Activated CD8-positive, alpha-beta T cell treated with anti-CD3 and anti-CD28 coated beads, Interleukin-2, amount 10 ng/mL, durations not matched to agents 7 days and 5 days (primary cell): ENCODE measurements at regions not wholly inside any gene's neighbourhood (a gene's known extent, or its start where the extent isn't known, plus 50 kb on each side); places are given as distances from the start of the nearest gene placed in this dataset.

Experiments
- ATAC-seq: fragments of 150-1000 bp; cut with Tn5 transposase; one replicate; pipeline ENCODE4 v1.10.0; 2021; ENCODE audit warnings: moderate library complexity
- CTCF ChIA-PET: fragments of 350-600 bp; sonication (Branson Sonifier 250); formaldehyde crosslinking; loops from one replicate; lab custom pipeline; 2021; ENCODE audit warnings: antibody characterized with exemption; lab: Charles Lee
- POLR2A ChIA-PET: fragments of 350-600 bp; sonication (Branson Sonifier 250); formaldehyde crosslinking; loops from one replicate; lab custom pipeline; 2021; ENCODE audit warnings: antibody characterized with exemption; lab: Charles Lee
- DNase-seq: peaks from one replicate; pipeline ENCODE4 v3.0.0-alpha.2; 2020
- H3K27ac Mint-ChIP-seq: one replicate; pipeline ENCODE4 v1.8.0; 2021; ENCODE audit warnings: mild to moderate bottlenecking, mixed read lengths
- H3K27me3 Mint-ChIP-seq: one replicate; pipeline ENCODE4 v1.8.0; 2021; ENCODE audit warnings: low read depth, mixed read lengths
- H3K36me3 Mint-ChIP-seq: one replicate; pipeline ENCODE4 v1.8.0; 2021; ENCODE audit warnings: low read depth, mixed read lengths
- H3K4me1 Mint-ChIP-seq: one replicate; pipeline ENCODE4 v1.8.0; 2021; ENCODE audit warnings: low read depth, mixed read lengths
- H3K4me3 Mint-ChIP-seq: one replicate; pipeline ENCODE4 v1.8.0; 2021; ENCODE audit warnings: mild to moderate bottlenecking, mixed read lengths
- H3K9me3 Mint-ChIP-seq: one replicate; pipeline ENCODE4 v1.8.0; 2022; ENCODE audit warnings: mixed read lengths; ENCODE audit not compliant: insufficient read depth

- no peak for DNase-seq
- no peaks in the 10 kb centered on the region for H3K4me1 Mint-ChIP-seq
- CTCF ChIA-PET: no interaction called here
- no peak overlapping the region for H3K4me3 Mint-ChIP-seq
- no peak overlapping the region for H3K27ac Mint-ChIP-seq
- POLR2A ChIA-PET: no interaction called here
- H3K27me3 Mint-ChIP-seq: peaks cover 2% of the 10 kb centered on the region
- H3K9me3 Mint-ChIP-seq: no peaks in the 10 kb centered on the region
- ATAC-seq: no peak
- no peaks in the 10 kb centered on the region for H3K36me3 Mint-ChIP-seq
Observed at GRCh38 chr15:29428925-29429573, 159.4 kb upstream of the NSMCE3 start.

- no peaks in the 10 kb centered on the region for H3K36me3 Mint-ChIP-seq
- ChIA-PET POLR2A (no interaction called here), CTCF (interaction anchor here (0.8 to 0.9 kb wide), 2 partner anchors 288 to 330 kb away, joined by 3 read pairs; no protein-coding TSS in a partner anchor)
Observed at GRCh38 chr15:29425864-29426263, 156.2 kb upstream of the NSMCE3 start.

GRCh38 chr15:29424118-29424517 lies 154.5 kb upstream of the NSMCE3 start:
- Mint-ChIP-seq H3K36me3 (no peaks in the 10 kb centered on the region), H3K27ac (no peak overlapping the region), H3K27me3 (peaks cover 2% of the 10 kb centered on the region), H3K4me3 (no peak overlapping the region), H3K9me3 (no peaks in the 10 kb centered on the region), H3K4me1 (no peaks in the 10 kb centered on the region)
- DNase-seq (no peak), ATAC-seq (no peak)
- POLR2A ChIA-PET: no interaction called here
- CTCF ChIA-PET: no interaction called here

More at GRCh38 chr15:29425864-29426263, 156.2 kb upstream of the NSMCE3 start:
- H3K4me1 Mint-ChIP-seq: no peaks in the 10 kb centered on the region
- H3K4me3 Mint-ChIP-seq: no peak overlapping the region
- H3K9me3 Mint-ChIP-seq: no peaks in the 10 kb centered on the region
- ATAC-seq (no peak), DNase-seq (no peak)
- H3K27ac Mint-ChIP-seq: no peak overlapping the region
- peaks cover 2% of the 10 kb centered on the region for H3K27me3 Mint-ChIP-seq

- H3K36me3 Mint-ChIP-seq: no peaks in the 10 kb centered on the region
- no peaks in the 10 kb centered on the region for H3K4me1 Mint-ChIP-seq
- H3K4me3 Mint-ChIP-seq: no peak overlapping the region
- ATAC-seq (no peak), DNase-seq (no peak)
- no peaks in the 10 kb centered on the region for H3K9me3 Mint-ChIP-seq
- no peaks in the 10 kb centered on the region for H3K27me3 Mint-ChIP-seq
- no peak overlapping the region for H3K27ac Mint-ChIP-seq
- POLR2A ChIA-PET: no interaction called here
- CTCF ChIA-PET: no interaction called here
Observed at GRCh38 chr15:29422606-29423005, 153.0 kb upstream of the NSMCE3 start.

- DNase-seq (no peak), ATAC-seq (no peak)
- POLR2A ChIA-PET: no interaction called here
- Mint-ChIP-seq H3K9me3 (no peaks in the 10 kb centered on the region), H3K4me3 (no peak overlapping the region), H3K27ac (no peak overlapping the region), H3K4me1 (no peaks in the 10 kb centered on the region), H3K27me3 (no peaks in the 10 kb centered on the region), H3K36me3 (no peaks in the 10 kb centered on the region)
- CTCF ChIA-PET: no interaction called here
Observed at GRCh38 chr15:29420188-29420587, 150.6 kb upstream of the NSMCE3 start.

GRCh38 chr15:29418931-29419330 lies 149.3 kb upstream of the NSMCE3 start:
- ChIA-PET CTCF (interaction anchor here (1.1 kb wide), 1 partner anchor 55 kb away, joined by 3 read pairs; no protein-coding TSS in a partner anchor), POLR2A (no interaction called here)
- no peak for DNase-seq
- Mint-ChIP-seq H3K4me1 (no peaks in the 10 kb centered on the region), H3K27ac (no peak overlapping the region), H3K27me3 (peaks cover 3% of the 10 kb centered on the region), H3K9me3 (no peaks in the 10 kb centered on the region), H3K36me3 (no peaks in the 10 kb centered on the region), H3K4me3 (no peak overlapping the region)
- ATAC-seq: no peak

GRCh38 chr15:29418178-29418577 lies 148.6 kb upstream of the NSMCE3 start:
- Mint-ChIP-seq H3K27me3 (peaks cover 3% of the 10 kb centered on the region), H3K27ac (no peak overlapping the region), H3K36me3 (no peaks in the 10 kb centered on the region), H3K4me3 (no peak overlapping the region), H3K4me1 (no peaks in the 10 kb centered on the region), H3K9me3 (no peaks in the 10 kb centered on the region)
- ATAC-seq (no peak), DNase-seq (no peak)
- ChIA-PET CTCF (interaction anchor here (1.1 kb wide), 1 partner anchor 54 kb away, joined by 3 read pairs; no protein-coding TSS in a partner anchor), POLR2A (no interaction called here)

GRCh38 chr15:29411299-29411698 lies 141.7 kb upstream of the NSMCE3 start:
- H3K27me3 Mint-ChIP-seq: peaks cover 3% of the 10 kb centered on the region
- H3K27ac Mint-ChIP-seq: no peak overlapping the region
- DNase-seq (no peak), ATAC-seq (no peak)
- ChIA-PET CTCF (no interaction called here), POLR2A (no interaction called here)
- H3K36me3 Mint-ChIP-seq: no peaks in the 10 kb centered on the region
- no peak overlapping the region for H3K4me3 Mint-ChIP-seq
- no peaks in the 10 kb centered on the region for H3K4me1 Mint-ChIP-seq
- no peaks in the 10 kb centered on the region for H3K9me3 Mint-ChIP-seq

GRCh38 chr15:29410338-29410737 lies 140.7 kb upstream of the NSMCE3 start:
- Mint-ChIP-seq H3K4me3 (no peak overlapping the region), H3K9me3 (no peaks in the 10 kb centered on the region), H3K27ac (no peak overlapping the region), H3K36me3 (no peaks in the 10 kb centered on the region), H3K27me3 (peaks cover 3% of the 10 kb centered on the region), H3K4me1 (no peaks in the 10 kb centered on the region)
- ChIA-PET CTCF (no interaction called here), POLR2A (no interaction called here)
- no peak for ATAC-seq
- DNase-seq: no peak

- H3K36me3 Mint-ChIP-seq: no peaks in the 10 kb centered on the region
- H3K9me3 Mint-ChIP-seq: no peaks in the 10 kb centered on the region
- no peaks in the 10 kb centered on the region for H3K4me1 Mint-ChIP-seq
- DNase-seq (no peak), ATAC-seq (no peak)
- H3K27me3 Mint-ChIP-seq: peaks cover 3% of the 10 kb centered on the region
- ChIA-PET CTCF (no interaction called here), POLR2A (no interaction called here)
- H3K27ac Mint-ChIP-seq: no peak overlapping the region
- no peak overlapping the region for H3K4me3 Mint-ChIP-seq
Observed at GRCh38 chr15:29409890-29410289, 140.3 kb upstream of the NSMCE3 start.

- H3K27me3 Mint-ChIP-seq: no peaks in the 10 kb centered on the region
- POLR2A ChIA-PET: no interaction called here
- DNase-seq: no peak
- H3K4me3 Mint-ChIP-seq: no peak overlapping the region
- CTCF ChIA-PET: no interaction called here
- ATAC-seq: no peak
- no peaks in the 10 kb centered on the region for H3K9me3 Mint-ChIP-seq
- no peaks in the 10 kb centered on the region for H3K4me1 Mint-ChIP-seq
- H3K27ac Mint-ChIP-seq: no peak overlapping the region
- no peaks in the 10 kb centered on the region for H3K36me3 Mint-ChIP-seq
Observed at GRCh38 chr15:29405564-29405963, 135.9 kb upstream of the NSMCE3 start.

GRCh38 chr15:29403772-29404171 lies 134.2 kb upstream of the NSMCE3 start:
- ATAC-seq (no peak), DNase-seq (no peak)
- Mint-ChIP-seq H3K36me3 (no peaks in the 10 kb centered on the region), H3K27ac (no peak overlapping the region), H3K4me1 (no peaks in the 10 kb centered on the region), H3K9me3 (no peaks in the 10 kb centered on the region), H3K4me3 (no peak overlapping the region), H3K27me3 (no peaks in the 10 kb centered on the region)
- ChIA-PET POLR2A (no interaction called here), CTCF (no interaction called here)

GRCh38 chr15:29401644-29402043 lies 132.0 kb upstream of the NSMCE3 start:
- ChIA-PET POLR2A (no interaction called here), CTCF (no interaction called here)
- Mint-ChIP-seq H3K27ac (no peak overlapping the region), H3K4me3 (no peak overlapping the region), H3K27me3 (no peaks in the 10 kb centered on the region), H3K9me3 (no peaks in the 10 kb centered on the region), H3K36me3 (no peaks in the 10 kb centered on the region), H3K4me1 (no peaks in the 10 kb centered on the region)
- DNase-seq (no peak), ATAC-seq (no peak)
